Liver (tissue), 8 donors: ENCODE measurements at regions not wholly inside any gene's neighbourhood (a gene's known extent, or its start where the extent isn't known, plus 50 kb on each side); places are given as distances from the start of the nearest gene placed in this dataset.

ENCODE experiments used
- DNase-seq: peaks from one replicate; pipeline ENCODE4 v3.0.0-alpha.2; 2017; ENCODE audit warnings: low spot score
- H3K27ac ChIP-seq, 2 donors: one replicate each; pipeline ENCODE4 v1.7.0; 2013; ENCODE audit warnings: inconsistent platforms in 2 of 2, low read length in 2 of 2, control low read depth in 1 of 2, low read depth in 1 of 2, mild to moderate bottlenecking in 1 of 2
- H3K27me3 ChIP-seq, 4 donors: one replicate each; pipeline versions ENCODE4 v1.6.1 to v1.7.0; 2013; ENCODE audit warnings: low read length in 3 of 4, inconsistent platforms in 1 of 4, mild to moderate bottlenecking in 1 of 4, moderate library complexity in 1 of 4; ENCODE audit not compliant: control insufficient read depth in 4 of 4, insufficient read depth in 4 of 4
- H3K36me3 ChIP-seq, 4 donors: one replicate each; pipeline versions ENCODE4 v1.6.1 to v1.7.0; 2013; ENCODE audit warnings: low read length in 3 of 4, mild to moderate bottlenecking in 3 of 4, low read depth in 1 of 4, moderate library complexity in 1 of 4; ENCODE audit not compliant: control insufficient read depth in 4 of 4, insufficient read depth in 3 of 4
- H3K4me1 ChIP-seq, 4 donors: one replicate each; pipeline versions ENCODE4 v1.6.1 to v1.7.0; 2013; ENCODE audit warnings: low read length in 3 of 4, mild to moderate bottlenecking in 3 of 4, moderate library complexity in 1 of 4; ENCODE audit not compliant: control insufficient read depth in 4 of 4, insufficient read depth in 4 of 4
- H3K4me3 ChIP-seq, 3 donors: one replicate each; pipeline versions ENCODE4 v1.6.1 to v1.7.0; 2013; ENCODE audit warnings: low read length in 3 of 3, control low read depth in 1 of 3, low read depth in 1 of 3, mild to moderate bottlenecking in 1 of 3
- H3K9ac ChIP-seq, 2 donors: one replicate each; pipeline ENCODE4 v1.7.0; 2013; ENCODE audit warnings: low read length in 2 of 2, mild to moderate bottlenecking in 2 of 2, moderate library complexity in 2 of 2, control low read depth in 1 of 2, low read depth in 1 of 2
- H3K9me3 ChIP-seq, 4 donors: one replicate each; pipeline versions ENCODE4 v1.6.1 to v1.7.0; 2013; ENCODE audit warnings: low read length in 3 of 4; ENCODE audit not compliant: control insufficient read depth in 4 of 4
- EGR1 ChIP-seq, 2 donors: IDR thresholded peaks; 2 replicates each; pipeline ENCODE4 v1.6.1; 2016 to 2018; ENCODE audit warnings: antibody characterized with exemption in 2 of 2, low read depth in 2 of 2
- FOXA1 ChIP-seq: IDR thresholded peaks from 2 replicates; pipeline ENCODE4 v1.6.1; 2016; ENCODE audit warnings: antibody characterized with exemption
- FOXA2 ChIP-seq: IDR thresholded peaks from 2 replicates; pipeline ENCODE4 v1.6.1; 2016; ENCODE audit warnings: antibody characterized with exemption
- GABPA ChIP-seq, 2 donors: IDR thresholded peaks in 1 of 2; conservative IDR thresholded peaks in 1 of 2; 2 replicates each; pipeline ENCODE4 v1.6.1; 2016; ENCODE audit warnings: antibody characterized with exemption in 2 of 2, mild to moderate bottlenecking in 1 of 2, moderate library complexity in 1 of 2
- HNF4A ChIP-seq, 2 donors: conservative IDR thresholded peaks; 2 replicates each; pipeline ENCODE4 v1.6.1; 2016; ENCODE audit warnings: antibody characterized with exemption in 2 of 2, mild to moderate bottlenecking in 2 of 2
- HNF4G ChIP-seq: IDR thresholded peaks from 2 replicates; pipeline ENCODE4 v1.6.1; 2016; ENCODE audit warnings: antibody characterized with exemption
- JUND ChIP-seq, 2 donors: IDR thresholded peaks; 2 replicates each; pipeline ENCODE4 v1.6.1; 2016; ENCODE audit warnings: antibody characterized with exemption in 2 of 2
- NR2F2 ChIP-seq: IDR thresholded peaks from 2 replicates; pipeline ENCODE4 v1.6.1; 2016; ENCODE audit warnings: antibody characterized with exemption
- RAD21 ChIP-seq, 2 donors: IDR thresholded peaks; 2 replicates each; pipeline ENCODE4 v1.6.1; 2016; ENCODE audit warnings: antibody characterized with exemption in 2 of 2, mild to moderate bottlenecking in 2 of 2
- RXRA ChIP-seq, 2 donors: IDR thresholded peaks; 2 replicates each; pipeline ENCODE4 v1.6.1; 2017 to 2018; ENCODE audit warnings: antibody characterized with exemption in 2 of 2, mild to moderate bottlenecking in 1 of 2
- SP1 ChIP-seq: IDR thresholded peaks from 2 replicates; pipeline ENCODE4 v1.6.1; 2018; ENCODE audit warnings: antibody characterized with exemption, mild to moderate bottlenecking
- TAF1 ChIP-seq: conservative IDR thresholded peaks from 2 replicates; pipeline ENCODE4 v1.6.1; 2016; ENCODE audit warnings: antibody characterized with exemption, mild to moderate bottlenecking
- YY1 ChIP-seq: IDR thresholded peaks from 2 replicates; pipeline ENCODE4 v1.6.1; 2016; ENCODE audit warnings: antibody characterized with exemption, mild to moderate bottlenecking
- WGBS: extraction: QIAGEN DNeasy Blood & Tissue Kit; methylation state at CpG from one replicate; pipeline ENCODE4 v1.1.7; 2013; 5-methylcytosine and 5-hydroxymethylcytosine counted together
- TF ChIP-seq, protein P1 (sequence below): IDR thresholded peaks from 2 replicates; pipeline ENCODE4 v1.6.1; 2016; ENCODE audit warnings: antibody characterized with exemption
- TF ChIP-seq, protein P2 (sequence below): IDR thresholded peaks from 2 replicates; pipeline ENCODE4 v1.6.1; 2016; ENCODE audit warnings: antibody characterized with exemption
- TF ChIP-seq, protein P3 (sequence below): IDR thresholded peaks from 2 replicates; pipeline ENCODE4 v1.6.1; 2016; ENCODE audit warnings: antibody characterized with exemption, mild to moderate bottlenecking
- TF ChIP-seq, protein P4 (sequence below): fragments of 150-350 bp; IDR thresholded peaks from 2 replicates; pipeline ENCODE4 v1.5.1; 2017; ENCODE audit warnings: improper control_type of control experiment, low read depth, low read length; ENCODE audit not compliant: missing input control
- donor health status: healthy.
- donor health status: healthy.
- donor health status: healthy.
- donor health status: healthy.
- donor health status: healthy.

DNA sequence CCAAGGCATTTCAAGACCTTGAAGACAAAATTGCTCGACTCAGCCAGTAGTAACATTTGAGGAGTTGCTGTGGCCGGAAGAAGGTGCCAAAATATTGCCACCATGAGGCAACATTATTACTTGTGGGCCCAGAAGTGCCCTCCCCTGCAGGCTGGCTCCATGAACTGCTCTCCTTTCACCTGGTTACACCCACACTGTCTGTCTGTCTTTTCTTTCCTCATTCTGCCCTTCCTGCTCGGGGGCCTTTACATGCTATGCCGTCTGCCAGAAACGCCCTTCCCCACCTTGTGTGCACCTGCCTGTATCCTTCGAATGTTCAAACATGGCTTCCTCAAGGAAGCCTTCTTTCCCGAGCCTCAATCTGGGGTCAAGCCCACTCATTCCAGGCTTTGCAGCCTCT, 224.2 kb upstream of the DIO3 start:
- H3K27me3 ChIP-seq: no peaks in the 10 kb centered on the region
- WGBS: 83% methylated on average over 7 of the region's 7 CpGs
- DNase-seq: no peak
- H3K27ac ChIP-seq: no peak overlapping the region
- H3K4me1 ChIP-seq: peaks cover 10 to 27% (median 19%) of the 10 kb centered on the region in 4 donors
- no peaks in the 10 kb centered on the region for H3K36me3 ChIP-seq
- H3K4me3 ChIP-seq: no peak overlapping the region
- peaks cover 0 to 3% (median 0%) of the 10 kb centered on the region in 4 donors for H3K9me3 ChIP-seq
- H3K9ac ChIP-seq: no peak overlapping the region
- TF ChIP-seq, protein P1, sequence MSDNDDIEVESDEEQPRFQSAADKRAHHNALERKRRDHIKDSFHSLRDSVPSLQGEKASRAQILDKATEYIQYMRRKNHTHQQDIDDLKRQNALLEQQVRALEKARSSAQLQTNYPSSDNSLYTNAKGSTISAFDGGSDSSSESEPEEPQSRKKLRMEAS: no peak
- no peak for TF ChIP-seq TAF1
- no peak for TF ChIP-seq RXRA (IDR thresholded peaks at IDR 0.05)
- TF ChIP-seq RAD21 (IDR thresholded peaks at IDR 0.05): no peak
- TF ChIP-seq, protein P2, sequence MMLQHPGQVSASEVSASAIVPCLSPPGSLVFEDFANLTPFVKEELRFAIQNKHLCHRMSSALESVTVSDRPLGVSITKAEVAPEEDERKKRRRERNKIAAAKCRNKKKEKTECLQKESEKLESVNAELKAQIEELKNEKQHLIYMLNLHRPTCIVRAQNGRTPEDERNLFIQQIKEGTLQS: no peak
- no peak for TF ChIP-seq JUND (IDR thresholded peaks at IDR 0.05)
- no peak for TF ChIP-seq FOXA2
- TF ChIP-seq, protein P3, sequence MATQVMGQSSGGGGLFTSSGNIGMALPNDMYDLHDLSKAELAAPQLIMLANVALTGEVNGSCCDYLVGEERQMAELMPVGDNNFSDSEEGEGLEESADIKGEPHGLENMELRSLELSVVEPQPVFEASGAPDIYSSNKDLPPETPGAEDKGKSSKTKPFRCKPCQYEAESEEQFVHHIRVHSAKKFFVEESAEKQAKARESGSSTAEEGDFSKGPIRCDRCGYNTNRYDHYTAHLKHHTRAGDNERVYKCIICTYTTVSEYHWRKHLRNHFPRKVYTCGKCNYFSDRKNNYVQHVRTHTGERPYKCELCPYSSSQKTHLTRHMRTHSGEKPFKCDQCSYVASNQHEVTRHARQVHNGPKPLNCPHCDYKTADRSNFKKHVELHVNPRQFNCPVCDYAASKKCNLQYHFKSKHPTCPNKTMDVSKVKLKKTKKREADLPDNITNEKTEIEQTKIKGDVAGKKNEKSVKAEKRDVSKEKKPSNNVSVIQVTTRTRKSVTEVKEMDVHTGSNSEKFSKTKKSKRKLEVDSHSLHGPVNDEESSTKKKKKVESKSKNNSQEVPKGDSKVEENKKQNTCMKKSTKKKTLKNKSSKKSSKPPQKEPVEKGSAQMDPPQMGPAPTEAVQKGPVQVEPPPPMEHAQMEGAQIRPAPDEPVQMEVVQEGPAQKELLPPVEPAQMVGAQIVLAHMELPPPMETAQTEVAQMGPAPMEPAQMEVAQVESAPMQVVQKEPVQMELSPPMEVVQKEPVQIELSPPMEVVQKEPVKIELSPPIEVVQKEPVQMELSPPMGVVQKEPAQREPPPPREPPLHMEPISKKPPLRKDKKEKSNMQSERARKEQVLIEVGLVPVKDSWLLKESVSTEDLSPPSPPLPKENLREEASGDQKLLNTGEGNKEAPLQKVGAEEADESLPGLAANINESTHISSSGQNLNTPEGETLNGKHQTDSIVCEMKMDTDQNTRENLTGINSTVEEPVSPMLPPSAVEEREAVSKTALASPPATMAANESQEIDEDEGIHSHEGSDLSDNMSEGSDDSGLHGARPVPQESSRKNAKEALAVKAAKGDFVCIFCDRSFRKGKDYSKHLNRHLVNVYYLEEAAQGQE: no peak
- no peak for TF ChIP-seq FOXA1
- TF ChIP-seq YY1: no peak
- TF ChIP-seq NR2F2: no peak
- no peak for TF ChIP-seq SP1
- TF ChIP-seq EGR1 (IDR thresholded peaks at IDR 0.05; ENCODE audit: low read depth in 2 of 2): no peak
- no peak for TF ChIP-seq HNF4A (conservative IDR thresholded peaks at IDR 0.05)

DNA sequence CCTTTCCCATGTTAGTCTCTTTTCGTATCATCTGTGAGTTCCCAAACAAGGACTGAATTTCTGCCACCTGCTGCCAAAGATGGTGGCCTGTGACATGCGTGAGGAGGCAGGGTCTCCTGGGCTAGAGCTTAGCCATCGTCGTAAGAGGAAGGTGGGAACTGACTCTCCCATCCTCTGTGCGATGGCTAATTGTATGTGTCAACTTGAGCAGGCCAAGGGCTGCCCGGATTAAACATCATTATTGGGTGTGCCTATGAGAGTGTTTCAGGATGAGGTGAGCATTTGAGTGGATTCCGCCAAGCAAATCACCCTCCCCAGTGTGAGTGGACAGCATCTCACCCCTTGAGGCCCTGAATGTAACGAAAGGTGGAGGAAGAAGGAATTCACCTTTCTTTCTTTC, 220.7 kb upstream of the DIO3 start:
- Histone ChIP-seq H3K36me3 (no peaks in the 10 kb centered on the region), H3K4me1 (peaks cover 0 to 11% (median 5%) of the 10 kb centered on the region in 4 donors), H3K4me3 (no peak overlapping the region), H3K9me3 (peaks cover 0 to 3% (median 0%) of the 10 kb centered on the region in 4 donors), H3K27ac (no peak overlapping the region), H3K27me3 (no peaks in the 10 kb centered on the region), H3K9ac (no peak overlapping the region)
- 94% methylated on average over 8 of the region's 8 CpGs for WGBS
- DNase-seq: no peak
- TF ChIP-seq, protein P2: no peak
- no peak for TF ChIP-seq TAF1
- TF ChIP-seq, protein P4, sequence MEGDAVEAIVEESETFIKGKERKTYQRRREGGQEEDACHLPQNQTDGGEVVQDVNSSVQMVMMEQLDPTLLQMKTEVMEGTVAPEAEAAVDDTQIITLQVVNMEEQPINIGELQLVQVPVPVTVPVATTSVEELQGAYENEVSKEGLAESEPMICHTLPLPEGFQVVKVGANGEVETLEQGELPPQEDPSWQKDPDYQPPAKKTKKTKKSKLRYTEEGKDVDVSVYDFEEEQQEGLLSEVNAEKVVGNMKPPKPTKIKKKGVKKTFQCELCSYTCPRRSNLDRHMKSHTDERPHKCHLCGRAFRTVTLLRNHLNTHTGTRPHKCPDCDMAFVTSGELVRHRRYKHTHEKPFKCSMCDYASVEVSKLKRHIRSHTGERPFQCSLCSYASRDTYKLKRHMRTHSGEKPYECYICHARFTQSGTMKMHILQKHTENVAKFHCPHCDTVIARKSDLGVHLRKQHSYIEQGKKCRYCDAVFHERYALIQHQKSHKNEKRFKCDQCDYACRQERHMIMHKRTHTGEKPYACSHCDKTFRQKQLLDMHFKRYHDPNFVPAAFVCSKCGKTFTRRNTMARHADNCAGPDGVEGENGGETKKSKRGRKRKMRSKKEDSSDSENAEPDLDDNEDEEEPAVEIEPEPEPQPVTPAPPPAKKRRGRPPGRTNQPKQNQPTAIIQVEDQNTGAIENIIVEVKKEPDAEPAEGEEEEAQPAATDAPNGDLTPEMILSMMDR: no peak
- TF ChIP-seq HNF4A (conservative IDR thresholded peaks at IDR 0.05): no peak
- TF ChIP-seq, protein P3: no peak
- TF ChIP-seq JUND (IDR thresholded peaks at IDR 0.05): no peak
- no peak for TF ChIP-seq RXRA (IDR thresholded peaks at IDR 0.05)
- no peak for TF ChIP-seq YY1
- no peak for TF ChIP-seq NR2F2
- TF ChIP-seq FOXA2: no peak
- TF ChIP-seq, protein P1: no peak
- TF ChIP-seq RAD21 (IDR thresholded peaks at IDR 0.05): no peak
- no peak for TF ChIP-seq GABPA (IDR thresholded peaks at IDR 0.05 in 1 of 2, conservative IDR thresholded peaks at IDR 0.05 in 1 of 2)
- TF ChIP-seq FOXA1: no peak
- no peak for TF ChIP-seq HNF4G
